CD4-positive, alpha-beta memory T cell (primary cell): ENCODE measurements at regions not wholly inside any gene's neighbourhood (a gene's known extent, or its start where the extent isn't known, plus 50 kb on each side); places are given as distances from the start of the nearest gene placed in this dataset.

Experiments
- CTCF ChIA-PET: fragments of 350-600 bp; sonication (Branson Sonifier 250); formaldehyde crosslinking; loops from one replicate; lab custom pipeline; 2021; ENCODE audit warnings: inconsistent platforms; ENCODE audit not compliant: partially characterized antibody; lab: Charles Lee
- POLR2A ChIA-PET: fragments of 350-600 bp; sonication (Branson Sonifier 250); formaldehyde crosslinking; loops from one replicate; lab custom pipeline; 2021; ENCODE audit not compliant: partially characterized antibody; lab: Charles Lee
- DNase-seq, 5 donors: peaks; one replicate each; pipeline versions ENCODE4 v3.0.0 to v3.0.0-alpha.2; 2020 to 2022; ENCODE audit warnings: mixed read lengths in 1 of 5
- H3K27ac ChIP-seq: one replicate; pipeline ENCODE4 v1.7.0; 2013; ENCODE audit warnings: low read depth, low read length
- H3K27me3 ChIP-seq: 2 replicates; pipeline ENCODE4 v1.7.0; 2013; ENCODE audit warnings: mild to moderate bottlenecking, low read length, moderate library complexity; ENCODE audit not compliant: insufficient read depth
- H3K36me3 ChIP-seq: 2 replicates; pipeline ENCODE4 v1.7.0; 2013; ENCODE audit warnings: mild to moderate bottlenecking, low read length, moderate library complexity; ENCODE audit not compliant: insufficient read depth
- H3K4me1 ChIP-seq: 2 replicates; pipeline ENCODE4 v1.7.0; 2013; ENCODE audit warnings: mild to moderate bottlenecking, low read length, moderate library complexity; ENCODE audit not compliant: insufficient read depth
- H3K4me3 ChIP-seq, 2 donors: one replicate each; pipeline ENCODE4 v1.7.0; 2013; ENCODE audit warnings: low read length in 2 of 2, mild to moderate bottlenecking in 1 of 2
- H3K9me3 ChIP-seq, 2 donors: one replicate each; pipeline ENCODE4 v1.7.0; 2013; ENCODE audit warnings: low read length in 2 of 2, control low read depth in 1 of 2; ENCODE audit not compliant: control insufficient read depth in 1 of 2
- H3K27ac Mint-ChIP-seq, 7 donors: one replicate each; pipeline ENCODE4 v1.8.0; 2020 to 2021; ENCODE audit warnings: mixed read lengths in 7 of 7, mild to moderate bottlenecking in 6 of 7, inconsistent platforms in 3 of 7, moderate library complexity in 3 of 7
- H3K27me3 Mint-ChIP-seq, 2 donors: one replicate each; pipeline ENCODE4 v1.8.0; 2020 to 2021; ENCODE audit warnings: mixed read lengths in 2 of 2
- H3K36me3 Mint-ChIP-seq, 2 donors: one replicate each; pipeline ENCODE4 v1.8.0; 2020 to 2021; ENCODE audit warnings: mixed read lengths in 2 of 2, inconsistent platforms in 1 of 2, mild to moderate bottlenecking in 1 of 2
- H3K4me1 Mint-ChIP-seq, 4 donors: one replicate each; pipeline ENCODE4 v1.8.0; 2020 to 2021; ENCODE audit warnings: mixed read lengths in 4 of 4, mild to moderate bottlenecking in 1 of 4
- H3K4me3 Mint-ChIP-seq, 8 donors: one replicate each; pipeline ENCODE4 v1.8.0; 2020 to 2021; ENCODE audit warnings: mixed read lengths in 8 of 8, mild to moderate bottlenecking in 7 of 8, moderate library complexity in 6 of 8, inconsistent platforms in 3 of 8
- H3K9me3 Mint-ChIP-seq, 8 donors: one replicate each; pipeline ENCODE4 v1.8.0; 2020 to 2021; ENCODE audit warnings: mixed read lengths in 8 of 8, mild to moderate bottlenecking in 5 of 8, inconsistent platforms in 3 of 8, moderate library complexity in 1 of 8
- intact Hi-C: fragments of 100-400 bp; cut with micrococcal nuclease; formaldehyde crosslinking; loops from one replicate; pipeline ENCODE4 v1.15.1; 2023

DNA sequence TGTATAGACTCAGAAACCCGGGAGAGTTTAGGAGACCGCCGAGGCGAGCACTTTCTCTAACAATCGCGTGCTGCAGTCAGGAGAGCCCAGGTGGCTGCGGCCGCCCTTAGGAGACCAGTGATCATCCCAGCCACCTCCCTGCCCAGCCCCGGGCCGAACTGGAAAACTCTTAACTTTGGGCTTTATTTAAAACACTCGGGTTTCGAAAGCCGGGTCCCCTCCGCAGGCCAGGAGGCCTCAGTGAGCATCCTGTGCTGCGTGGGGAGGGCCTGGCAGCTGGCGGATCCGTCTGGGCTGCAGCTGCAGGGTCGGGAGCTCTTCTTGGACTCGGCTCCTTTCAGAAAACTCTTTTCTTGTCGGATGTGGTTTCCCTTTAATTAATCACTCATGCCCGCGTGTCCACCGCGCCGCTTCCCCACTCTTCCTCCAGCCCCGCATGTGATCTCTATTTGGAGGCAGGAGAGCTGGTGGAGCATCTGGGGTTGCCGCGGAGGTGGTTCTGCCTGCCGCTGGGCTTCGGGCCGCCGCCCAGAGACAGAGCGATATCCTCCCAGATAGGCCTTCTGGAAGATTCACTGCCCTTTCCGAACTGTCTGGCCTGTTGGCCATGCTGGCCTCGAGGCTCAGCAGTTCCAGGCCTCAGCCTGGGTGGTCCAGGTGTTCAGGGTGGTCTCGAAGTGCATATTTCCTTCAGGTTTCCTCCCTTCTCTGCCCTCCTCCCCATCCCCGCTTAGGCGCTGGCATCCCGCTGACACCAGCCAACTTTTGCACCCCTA is 59.5 kb downstream of the TMEM174 start:
- no peak overlapping the region for H3K4me3 ChIP-seq
- intact Hi-C loops = no loop called here
- CTCF ChIA-PET = interaction anchor here (1.5 kb wide), 1 partner anchor 16 kb away, joined by 5 read pairs; no protein-coding TSS in a partner anchor

DNA sequence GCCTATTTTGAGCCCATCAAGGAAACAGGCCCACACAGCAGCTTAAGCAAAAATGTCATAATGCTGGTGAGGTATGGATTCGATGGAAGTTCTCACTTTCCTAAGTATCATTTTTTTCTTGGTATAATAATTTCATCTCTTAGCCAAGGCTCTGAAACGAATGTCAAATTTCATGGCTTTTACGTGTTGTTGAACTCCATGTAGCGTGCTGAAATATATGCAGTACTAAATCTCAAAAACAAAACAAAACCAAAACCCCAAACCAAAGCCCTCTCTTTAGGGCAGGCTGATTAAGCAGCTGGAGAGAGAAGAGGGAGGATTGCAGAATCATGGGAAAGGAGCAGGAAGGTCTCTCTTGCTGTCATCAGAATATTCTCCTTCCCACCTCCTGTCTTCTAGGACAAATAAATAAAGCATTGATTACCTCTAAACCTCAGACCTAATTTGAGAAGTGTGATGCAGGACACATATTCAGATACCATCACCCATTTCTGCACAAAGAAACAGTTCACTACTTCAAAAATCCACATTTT is 58.3 kb downstream of the TMEM174 start:
- H3K27me3 ChIP-seq = peaks cover 50% of the 10 kb centered on the region
- CTCF ChIA-PET = interaction anchor here (1.4 kb wide), 1 partner anchor 220 kb away, joined by 4 read pairs; no protein-coding TSS in a partner anchor

More for the DNA sequence above, 59.5 kb downstream of the TMEM174 start:
- H3K36me3 ChIP-seq = no peaks in the 10 kb centered on the region
- POLR2A ChIA-PET = interaction anchor here (1.1 kb wide), 1 partner anchor 217 kb away, joined by 3 read pairs; no protein-coding TSS in a partner anchor
- peaks cover 50% of the 10 kb centered on the region for H3K27me3 ChIP-seq
- Mint-ChIP-seq H3K36me3 (no peaks in the 10 kb centered on the region), H3K27ac (no peak overlapping the region), H3K9me3 (no peaks in the 10 kb centered on the region), H3K4me3 (peak overlapping the region in 7 of 8 donors; percentile 41 to 79 (median 60)), H3K4me1 (peaks cover 11 to 35% (median 25%) of the 10 kb centered on the region in 4 donors), H3K27me3 (peaks cover 64 to 71% of the 10 kb centered on the region in 2 donors)
- H3K27ac ChIP-seq = no peak overlapping the region
- peak in 2 of 5 donors; percentile 15 for DNase-seq
- H3K9me3 ChIP-seq = no peaks in the 10 kb centered on the region
- H3K4me1 ChIP-seq = peaks cover 23% of the 10 kb centered on the region

DNA sequence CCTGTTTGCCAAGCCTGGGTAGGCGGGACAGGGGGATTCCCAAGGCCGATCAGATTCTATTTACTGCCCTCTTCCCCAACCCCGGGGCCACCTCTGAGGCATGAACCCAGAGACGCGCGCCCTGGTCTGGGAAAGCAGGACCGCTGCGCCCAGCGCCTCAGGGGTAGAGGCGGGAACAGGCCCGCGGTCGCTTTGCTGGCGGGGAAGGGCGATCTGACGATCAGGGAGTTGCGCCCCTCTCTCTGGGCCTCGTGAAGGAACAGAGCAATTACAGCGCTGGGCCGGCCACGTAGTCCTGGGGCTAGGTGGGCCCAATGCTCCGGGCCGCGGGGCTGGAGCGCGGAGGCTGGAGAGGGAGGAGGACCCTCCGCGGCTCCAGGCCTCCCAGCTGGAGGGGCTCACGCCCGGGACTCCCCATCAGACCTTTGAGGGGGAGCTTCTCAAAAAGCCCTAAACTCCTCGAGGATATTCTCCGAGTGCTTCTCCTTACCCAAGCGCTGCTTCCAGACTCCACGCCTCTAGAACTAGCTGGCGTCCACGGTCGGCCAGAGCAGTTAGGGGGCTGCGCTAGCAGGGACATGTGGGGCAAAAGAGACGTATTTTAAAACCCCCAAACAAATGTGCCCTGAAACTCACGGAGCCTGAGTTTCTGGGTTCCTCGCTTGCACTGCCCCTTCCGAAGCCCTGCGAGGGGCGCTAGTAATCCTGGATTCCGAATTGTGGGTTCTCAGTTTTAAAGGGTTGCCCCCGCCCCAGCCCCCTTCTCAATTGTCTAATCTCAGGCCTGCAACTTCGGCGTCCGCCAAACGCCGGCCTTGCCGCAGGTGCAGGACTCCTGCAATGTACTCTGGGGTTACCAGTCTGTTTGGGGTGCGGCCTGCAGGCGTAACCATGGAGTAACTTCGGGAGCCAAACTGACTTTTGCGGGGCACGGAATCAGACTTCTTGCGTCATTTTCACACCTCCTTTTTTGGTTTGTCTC is 57.6 kb downstream of the TMEM174 start:
- intact Hi-C loops = no loop called here
- POLR2A ChIA-PET = no interaction called here
- H3K4me1 Mint-ChIP-seq = peaks cover 11 to 35% (median 25%) of the 10 kb centered on the region in 4 donors
- H3K4me3 Mint-ChIP-seq = peak overlapping the region in 1 of 8 donors; percentile 52
- CTCF ChIA-PET = interaction anchor here (1.4 to 3.7 kb wide), 2 partner anchors 15 to 221 kb away, joined by 4 to 19 read pairs; no protein-coding TSS in a partner anchor
- H3K36me3 ChIP-seq = no peaks in the 10 kb centered on the region
- no peak overlapping the region for H3K27ac Mint-ChIP-seq
- peaks cover 23% of the 10 kb centered on the region for H3K4me1 ChIP-seq
- no peaks in the 10 kb centered on the region for H3K36me3 Mint-ChIP-seq
- DNase-seq = no peak
- H3K4me3 ChIP-seq = no peak overlapping the region
- peaks cover 50% of the 10 kb centered on the region for H3K27me3 ChIP-seq
- no peak overlapping the region for H3K27ac ChIP-seq
- peaks cover 59 to 71% of the 10 kb centered on the region in 2 donors for H3K27me3 Mint-ChIP-seq
- no peaks in the 10 kb centered on the region for H3K9me3 Mint-ChIP-seq
- H3K9me3 ChIP-seq = no peaks in the 10 kb centered on the region

More for the DNA sequence above, 58.3 kb downstream of the TMEM174 start:
- Mint-ChIP-seq H3K4me3 (peak overlapping the region in 4 of 8 donors; percentile 15 to 72 (median 38)), H3K27ac (no peak overlapping the region), H3K36me3 (no peaks in the 10 kb centered on the region), H3K27me3 (peaks cover 62 to 75% of the 10 kb centered on the region in 2 donors), H3K9me3 (no peaks in the 10 kb centered on the region), H3K4me1 (peaks cover 11 to 35% (median 25%) of the 10 kb centered on the region in 4 donors)
- intact Hi-C loops = no loop called here
- H3K27ac ChIP-seq = no peak overlapping the region
- DNase-seq = no peak
- H3K9me3 ChIP-seq = no peaks in the 10 kb centered on the region
- H3K36me3 ChIP-seq = no peaks in the 10 kb centered on the region
- H3K4me3 ChIP-seq = no peak overlapping the region
- H3K4me1 ChIP-seq = peaks cover 23% of the 10 kb centered on the region
- POLR2A ChIA-PET = no interaction called here

DNA sequence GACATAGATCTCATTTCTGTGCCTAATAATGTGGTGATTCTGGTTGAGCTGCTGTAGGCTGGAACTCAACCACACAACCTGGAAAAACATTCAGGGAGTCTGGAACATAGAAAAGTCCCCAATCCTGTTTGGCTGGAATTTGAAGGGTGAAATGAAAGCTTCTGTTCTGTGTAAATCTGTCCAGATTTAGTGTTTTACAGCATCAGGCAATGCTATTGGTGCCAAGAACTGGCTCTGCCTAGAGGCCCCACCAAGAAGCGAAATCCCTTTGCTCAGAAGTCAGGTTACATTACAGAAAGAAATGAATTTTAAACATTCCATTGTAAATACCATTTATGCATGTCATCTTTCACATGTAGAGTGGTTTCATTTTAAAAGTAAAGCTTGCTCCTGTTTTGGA is 56.3 kb downstream of the TMEM174 start:
- no peak overlapping the region for H3K4me3 Mint-ChIP-seq
- CTCF ChIA-PET = interaction anchor here (1.3 to 3.7 kb wide), 3 partner anchors 11 to 221 kb away, joined by 4 to 19 read pairs (median 4); no protein-coding TSS in a partner anchor
- Histone ChIP-seq H3K9me3 (no peaks in the 10 kb centered on the region), H3K27ac (no peak overlapping the region), H3K4me3 (no peak overlapping the region), H3K27me3 (peaks cover 45% of the 10 kb centered on the region), H3K36me3 (no peaks in the 10 kb centered on the region), H3K4me1 (peaks cover 23% of the 10 kb centered on the region)
- no peaks in the 10 kb centered on the region for H3K9me3 Mint-ChIP-seq
- peaks cover 10 to 30% (median 22%) of the 10 kb centered on the region in 4 donors for H3K4me1 Mint-ChIP-seq
- POLR2A ChIA-PET = no interaction called here
- H3K36me3 Mint-ChIP-seq = no peaks in the 10 kb centered on the region
- intact Hi-C loops = no loop called here
- no peak overlapping the region for H3K27ac Mint-ChIP-seq
- peaks cover 53 to 67% of the 10 kb centered on the region in 2 donors for H3K27me3 Mint-ChIP-seq
- DNase-seq = no peak

DNA sequence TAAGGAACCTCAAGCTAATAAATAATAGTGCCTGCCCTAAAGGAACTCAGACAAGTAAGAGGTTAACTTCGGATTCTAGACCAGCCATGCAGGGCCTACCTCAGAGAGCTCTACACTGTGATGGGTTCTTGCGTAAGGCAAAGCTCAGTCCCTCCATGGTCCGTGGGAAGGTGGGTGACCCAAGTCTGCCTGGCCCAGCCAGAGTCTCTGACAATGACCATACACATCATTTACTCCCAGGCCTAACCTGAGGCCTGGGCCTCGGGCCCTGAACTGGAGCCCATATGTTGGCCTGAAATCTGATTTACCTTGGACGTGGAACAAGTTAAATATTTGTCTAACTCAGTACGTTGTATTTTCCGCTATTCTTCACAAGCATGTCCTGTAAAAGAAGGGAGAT is 55.1 kb downstream of the TMEM174 start:
- Histone ChIP-seq H3K4me3 (no peak overlapping the region), H3K27me3 (peaks cover 34% of the 10 kb centered on the region), H3K4me1 (peaks cover 12% of the 10 kb centered on the region), H3K27ac (no peak overlapping the region), H3K36me3 (no peaks in the 10 kb centered on the region), H3K9me3 (no peaks in the 10 kb centered on the region)
- H3K27me3 Mint-ChIP-seq = peaks cover 50 to 61% of the 10 kb centered on the region in 2 donors
- H3K4me1 Mint-ChIP-seq = peaks cover 10 to 20% (median 16%) of the 10 kb centered on the region in 4 donors
- no peak overlapping the region for H3K27ac Mint-ChIP-seq
- intact Hi-C loops = no loop called here
- no peaks in the 10 kb centered on the region for H3K36me3 Mint-ChIP-seq
- ChIA-PET POLR2A (no interaction called here), CTCF (interaction anchor here (3.7 kb wide), 1 partner anchor 12 kb away, joined by 19 read pairs; no protein-coding TSS in a partner anchor)
- no peak for DNase-seq
- no peak overlapping the region for H3K4me3 Mint-ChIP-seq
- H3K9me3 Mint-ChIP-seq = no peaks in the 10 kb centered on the region
